CD4-positive, alpha-beta T cell treated with Interleukin-6 for 4 hours (primary cell): ENCODE measurements at regions not wholly inside any gene's neighbourhood (a gene's known extent, or its start where the extent isn't known, plus 50 kb on each side); places are given as distances from the start of the nearest gene placed in this dataset.

ENCODE experiments used
- DNase-seq: peaks from one replicate; pipeline ENCODE4 v3.0.0-alpha.2; 2020; ENCODE audit warnings: mixed read lengths

- DNase-seq: no peak
Measured at GRCh38 chr7:93015779-93016481, 101.8 kb downstream of the SAMD9 start.

GRCh38 chr7:93015101-93015778 lies 102.5 kb downstream of the SAMD9 start:
- DNase-seq: no peak

GRCh38 chr7:93014410-93014809 lies 103.4 kb downstream of the SAMD9 start:
- DNase-seq: no peak

GRCh38 chr7:93013446-93014061 lies 104.2 kb downstream of the SAMD9 start:
- DNase-seq: no peak

- DNase-seq: no peak
Measured at GRCh38 chr7:93011351-93012294, 106.2 kb downstream of the SAMD9 start.

GRCh38 chr7:93008833-93009232 lies 108.9 kb downstream of the SAMD9 start:
- no peak for DNase-seq

- DNase-seq: no peak
Measured at GRCh38 chr7:93006480-93007095, 111.2 kb downstream of the SAMD9 start.

- no peak for DNase-seq
Measured at GRCh38 chr7:93004906-93005305, 112.9 kb downstream of the SAMD9 start.

- DNase-seq: no peak
Measured at GRCh38 chr7:92997719-92998118, 120.1 kb downstream of the SAMD9 start.

GRCh38 chr7:92997152-92997551 lies 120.6 kb downstream of the SAMD9 start:
- DNase-seq: no peak

GRCh38 chr7:92994901-92995300 lies 122.9 kb downstream of the SAMD9 start:
- DNase-seq: no peak

GRCh38 chr7:92992932-92993331 lies 124.8 kb downstream of the SAMD9 start:
- DNase-seq: no peak

GRCh38 chr7:92992483-92992882 lies 125.3 kb downstream of the SAMD9 start:
- DNase-seq: no peak

- DNase-seq: no peak
Measured at GRCh38 chr7:92991190-92991589, 126.6 kb downstream of the SAMD9 start.

- no peak for DNase-seq
Measured at GRCh38 chr7:92988941-92989545, 128.7 kb downstream of the SAMD9 start.

GRCh38 chr7:92988051-92988450 lies 129.7 kb downstream of the SAMD9 start:
- DNase-seq: no peak

- DNase-seq: no peak
Measured at GRCh38 chr7:92987538-92987937, 130.2 kb downstream of the SAMD9 start.

- no peak for DNase-seq
Measured at GRCh38 chr7:92987095-92987494, 130.7 kb downstream of the SAMD9 start.

GRCh38 chr7:92982928-92983327 lies 134.9 kb downstream of the SAMD9 start:
- DNase-seq: no peak

GRCh38 chr7:92976931-92977330 lies 140.6 kb upstream of the CDK6 start:
- no peak for DNase-seq

GRCh38 chr7:92973974-92974373 lies 137.6 kb upstream of the CDK6 start:
- DNase-seq: no peak

- DNase-seq: no peak
Measured at GRCh38 chr7:92973293-92973731, 136.9 kb upstream of the CDK6 start.
